IPS-15b (cell line): ENCODE measurements at regions not wholly inside any gene's neighbourhood (a gene's known extent, or its start where the extent isn't known, plus 50 kb on each side); places are given as distances from the start of the nearest gene placed in this dataset.
"Not testable (repeated sequence)": the region's sequence is repeated elsewhere in the genome, so short reads cannot be mapped to it uniquely, and the experiment has no call there.

Source experiments
- H3K27me3 ChIP-seq: one replicate; pipeline ENCODE4 v1.6.1; 2013; ENCODE audit warnings: low read length; ENCODE audit not compliant: control insufficient read depth, insufficient read depth
- H3K36me3 ChIP-seq: one replicate; pipeline ENCODE4 v1.6.1; 2013; ENCODE audit warnings: low read length; ENCODE audit not compliant: control insufficient read depth, insufficient read depth
- H3K4me1 ChIP-seq: one replicate; pipeline ENCODE4 v1.6.1; 2013; ENCODE audit warnings: mild to moderate bottlenecking, low read length; ENCODE audit not compliant: control insufficient read depth, insufficient read depth
- H3K4me3 ChIP-seq: one replicate; pipeline ENCODE4 v1.5.1; 2013; ENCODE audit warnings: low read depth, low read length
- H3K9ac ChIP-seq: one replicate; pipeline ENCODE4 v1.6.1; 2013; ENCODE audit warnings: low read depth, mild to moderate bottlenecking, low read length
- H3K9me3 ChIP-seq: one replicate; pipeline ENCODE4 v1.6.1; 2013; ENCODE audit warnings: mild to moderate bottlenecking, low read length; ENCODE audit not compliant: control insufficient read depth, insufficient read depth

DNA sequence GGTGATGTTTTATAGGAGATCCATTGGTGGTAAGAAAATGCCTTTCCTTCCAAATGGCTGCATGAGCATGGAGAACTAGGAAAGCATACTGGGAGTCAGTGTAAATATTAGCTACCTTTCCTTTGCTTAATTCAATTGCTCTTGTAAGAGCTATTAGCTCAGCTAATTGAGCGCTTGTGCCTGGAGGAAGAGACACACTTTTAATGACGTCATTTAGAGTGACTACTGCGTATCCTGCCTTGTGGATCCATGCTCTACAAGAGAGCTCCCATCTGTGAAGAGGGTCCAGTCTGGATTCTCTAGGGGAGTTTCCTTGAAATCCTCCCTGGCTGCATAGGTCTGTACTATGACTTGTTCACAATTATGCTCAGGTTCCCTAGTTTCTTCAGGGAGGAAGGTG is 63.8 kb upstream of the ARRDC3 start:
- not testable (repeated sequence) for H3K36me3 ChIP-seq, H3K4me1 ChIP-seq, H3K4me3 ChIP-seq

DNA sequence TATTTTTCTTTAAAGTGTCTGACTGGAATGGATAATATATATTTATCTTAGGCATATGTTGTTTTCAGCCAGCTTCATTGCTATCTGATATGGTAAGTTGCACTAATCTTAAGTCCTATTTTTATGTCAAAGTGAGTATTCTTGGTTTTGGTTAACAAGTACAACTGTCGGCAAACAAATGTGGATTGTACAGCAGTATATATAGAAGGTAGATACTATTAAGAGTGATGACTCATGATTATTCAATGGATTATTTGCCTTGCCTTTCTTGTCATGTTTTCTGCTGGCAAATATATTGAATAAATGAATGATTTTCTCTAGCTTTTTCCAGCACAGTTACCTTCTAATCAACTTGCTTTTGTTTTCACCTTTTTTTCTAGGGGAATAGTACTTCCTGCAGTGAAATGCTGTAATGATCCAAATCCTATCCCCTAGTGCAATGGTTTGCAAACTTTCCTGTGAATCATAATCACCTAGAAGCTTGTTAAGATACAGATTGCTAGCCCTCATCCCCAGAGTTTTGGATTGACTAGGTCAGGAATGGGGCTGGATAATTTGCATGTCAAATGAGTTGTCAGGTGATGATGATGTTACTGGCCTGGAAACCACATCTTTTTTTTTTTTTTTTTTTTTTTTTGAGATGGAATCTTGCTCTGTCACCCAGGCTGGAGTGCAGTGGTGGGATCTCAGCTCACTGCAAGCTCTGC is 60.8 kb upstream of the ARRDC3 start:
- Histone ChIP-seq H3K4me1 (peaks cover 3% of the 10 kb centered on the region), H3K4me3 (no peak overlapping the region), H3K9ac (no peak overlapping the region), H3K27me3 (no peaks in the 10 kb centered on the region), H3K9me3 (no peaks in the 10 kb centered on the region), H3K36me3 (no peaks in the 10 kb centered on the region)

More for the DNA sequence above, 63.8 kb upstream of the ARRDC3 start:
- H3K9me3 ChIP-seq, H3K27me3 ChIP-seq, H3K9ac ChIP-seq: not testable (repeated sequence)

DNA sequence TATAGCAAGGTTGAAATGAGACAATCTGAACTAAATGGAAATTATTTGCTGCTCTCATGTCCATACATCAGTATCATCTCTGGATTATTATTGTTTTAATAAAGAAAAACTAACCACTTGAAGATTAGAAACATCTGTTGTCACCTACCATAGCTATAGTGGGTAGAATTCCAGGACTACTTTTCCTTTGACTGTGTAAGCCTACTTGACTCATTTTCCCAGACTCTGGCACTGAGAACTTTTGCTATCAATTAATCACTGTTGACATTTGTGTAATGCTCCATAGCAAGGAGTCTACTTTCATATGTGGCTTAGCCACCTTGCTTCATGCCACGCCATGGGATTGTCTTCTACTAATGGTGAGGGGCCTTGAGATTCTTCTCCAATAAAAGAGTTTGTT is 59.9 kb upstream of the ARRDC3 start:
- Histone ChIP-seq H3K36me3 (no peaks in the 10 kb centered on the region), H3K4me1 (peaks cover 3% of the 10 kb centered on the region), H3K4me3 (no peak overlapping the region), H3K9ac (no peak overlapping the region), H3K9me3 (no peaks in the 10 kb centered on the region), H3K27me3 (no peaks in the 10 kb centered on the region)

DNA sequence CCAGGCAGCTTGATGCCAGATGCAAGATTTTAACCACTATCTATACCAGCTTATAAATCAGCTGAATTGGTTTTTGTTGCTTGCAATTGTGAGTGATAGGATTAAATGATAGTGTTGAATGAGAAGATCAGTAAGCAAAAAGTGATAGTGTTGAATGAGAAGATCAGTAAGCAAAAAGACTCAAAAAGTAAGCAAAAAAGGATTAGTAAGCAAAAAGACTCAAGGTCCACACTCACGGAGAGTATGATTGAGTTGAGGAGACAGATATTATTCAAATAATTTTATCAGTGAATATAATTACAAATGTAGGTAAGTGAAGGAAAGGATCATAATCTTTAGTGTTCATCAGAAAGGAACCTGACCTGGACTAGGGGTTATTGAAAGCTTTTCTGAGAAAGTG is 58.0 kb upstream of the ARRDC3 start:
- Histone ChIP-seq H3K36me3 (no peaks in the 10 kb centered on the region), H3K4me3 (no peak overlapping the region), H3K4me1 (peaks cover 3% of the 10 kb centered on the region), H3K9me3 (no peaks in the 10 kb centered on the region), H3K27me3 (no peaks in the 10 kb centered on the region), H3K9ac (no peak overlapping the region)

DNA sequence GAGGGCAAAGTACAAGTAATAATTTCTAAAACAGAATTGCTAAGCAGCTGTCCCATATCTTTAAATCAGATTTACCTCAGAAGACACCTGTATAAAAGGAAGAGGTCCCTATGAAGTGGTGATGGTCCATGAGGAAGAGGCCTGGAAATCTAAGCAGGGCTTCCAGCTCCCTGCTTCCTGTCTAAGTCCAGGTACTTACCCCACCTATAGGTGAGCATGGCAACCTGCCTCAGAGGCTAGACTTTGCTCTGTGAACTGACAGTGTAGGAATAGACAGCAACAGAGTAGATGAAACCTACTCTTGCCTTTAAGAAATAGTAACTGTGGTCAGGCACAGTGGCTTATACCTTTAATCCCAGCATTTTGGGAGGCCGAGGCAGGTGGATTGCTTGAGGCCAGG is 55.8 kb upstream of the ARRDC3 start:
- no peak overlapping the region for H3K4me3 ChIP-seq
- H3K9ac ChIP-seq, result no peak overlapping the region
- peaks cover 8% of the 10 kb centered on the region for H3K4me1 ChIP-seq
- no peaks in the 10 kb centered on the region for H3K9me3 ChIP-seq
- H3K27me3 ChIP-seq, result no peaks in the 10 kb centered on the region
- no peaks in the 10 kb centered on the region for H3K36me3 ChIP-seq

DNA sequence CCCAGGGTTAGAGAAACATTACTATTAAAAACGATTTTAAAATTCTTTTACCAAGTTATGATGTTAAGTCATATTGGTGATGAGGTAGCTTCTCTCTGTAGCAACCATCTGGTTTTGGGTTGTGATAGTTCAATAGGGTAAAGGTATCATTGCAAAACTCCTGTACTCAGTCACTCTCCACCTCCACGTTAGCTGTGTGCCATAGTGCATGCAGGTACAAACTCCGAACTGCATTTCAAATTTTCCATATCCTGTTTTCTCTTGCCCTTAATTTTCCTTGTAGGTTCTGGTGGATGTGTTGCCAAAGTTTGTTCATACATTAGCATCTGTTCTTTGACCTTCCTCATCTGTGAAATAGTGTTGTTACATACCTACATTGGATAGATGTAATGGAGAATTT is 53.1 kb upstream of the ARRDC3 start:
- Histone ChIP-seq H3K27me3 (no peaks in the 10 kb centered on the region), H3K4me1 (peaks cover 8% of the 10 kb centered on the region), H3K9ac (no peak overlapping the region), H3K9me3 (no peaks in the 10 kb centered on the region), H3K36me3 (no peaks in the 10 kb centered on the region), H3K4me3 (no peak overlapping the region)

DNA sequence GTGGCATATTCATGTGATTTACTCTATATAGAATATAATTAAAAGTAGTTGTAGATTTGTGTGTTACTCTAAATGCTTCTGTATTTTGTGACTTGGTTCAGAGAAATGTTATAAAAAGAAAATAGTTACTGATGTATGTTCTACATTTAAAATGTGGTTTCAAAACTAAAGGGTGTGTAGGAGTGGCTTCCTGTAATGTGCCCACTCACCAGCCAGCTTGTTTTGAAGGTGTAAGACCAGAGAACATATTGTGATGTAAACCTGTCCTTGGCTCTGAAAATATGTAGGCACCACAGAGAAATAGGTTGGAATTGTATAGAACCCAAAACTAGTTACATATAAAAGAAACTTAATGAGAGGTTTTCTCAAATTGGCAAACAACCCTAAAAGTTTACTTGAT is 51.2 kb upstream of the ARRDC3 start:
- H3K4me1 ChIP-seq, result peaks cover 8% of the 10 kb centered on the region
- no peak overlapping the region for H3K4me3 ChIP-seq
- H3K36me3 ChIP-seq, result no peaks in the 10 kb centered on the region
- H3K9ac ChIP-seq, result no peak overlapping the region
- no peaks in the 10 kb centered on the region for H3K27me3 ChIP-seq
- no peaks in the 10 kb centered on the region for H3K9me3 ChIP-seq

DNA sequence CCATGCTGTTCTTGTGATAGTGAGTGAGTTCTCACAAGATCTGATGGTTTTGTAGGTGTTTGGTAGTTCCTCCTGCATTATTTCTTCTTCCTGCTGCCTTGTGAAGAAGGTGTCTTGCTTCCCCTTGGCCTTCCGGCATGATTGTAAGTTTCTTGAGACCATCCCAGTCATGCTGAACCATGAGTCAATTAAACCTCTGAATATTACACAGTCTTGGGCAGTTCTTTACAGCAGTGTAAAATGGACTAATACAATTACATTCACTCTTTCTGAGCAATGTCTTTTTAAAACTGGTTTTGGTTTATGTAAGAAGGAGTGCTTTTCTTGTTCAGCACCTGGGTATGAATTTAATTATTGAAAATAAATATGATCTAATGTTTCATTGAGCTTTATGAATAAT is 50.7 kb upstream of the ARRDC3 start:
- Histone ChIP-seq H3K9ac (no peak overlapping the region), H3K27me3 (no peaks in the 10 kb centered on the region), H3K4me3 (no peak overlapping the region), H3K4me1 (peaks cover 8% of the 10 kb centered on the region), H3K36me3 (no peaks in the 10 kb centered on the region), H3K9me3 (no peaks in the 10 kb centered on the region)
